Endothelial cell of umbilical vein (primary cell): ENCODE measurements at regions not wholly inside any gene's neighbourhood (a gene's known extent, or its start where the extent isn't known, plus 50 kb on each side); places are given as distances from the start of the nearest gene placed in this dataset.

Source experiments
- BruUV-seq: library from RNA; stranded (reverse); fragments of 400-500 nt; replicated peaks from 2 replicates; lab custom pipeline; 2021; lab: Mats Ljungman, UMichigan
- CTCF ChIA-PET: fragments of 300-600, 350-600 bp; sonication (Branson Sonifier 250); formaldehyde crosslinking; loops from one replicate; lab custom pipeline; 2021; ENCODE audit warnings: antibody characterized with exemption, inconsistent platforms; lab: Charles Lee
- POLR2A ChIA-PET: fragments of 300-600, 350-600 bp; sonication (Branson Sonifier 250); formaldehyde crosslinking; loops from one replicate; lab custom pipeline; 2021; ENCODE audit warnings: antibody characterized with exemption, inconsistent platforms; lab: Charles Lee
- DNase-seq: peaks from one replicate; pipeline ENCODE4 v3.0.0-alpha.2; 2011; ENCODE audit warnings: low read depth, low spot score
- FAIRE-seq: peaks from 2 replicates; lab custom pipeline; 2011; peaks lifted over from hg19 to GRCh38; lab: Jason Lieb, UNC
- H2AFZ ChIP-seq: 2 replicates; pipeline ENCODE4 v1.6.0; 2012; ENCODE audit warnings: low read depth, low read length, control low read depth, inconsistent platforms
- H3K27ac ChIP-seq: 2 replicates; pipeline ENCODE4 v1.5.1; 2011; ENCODE audit warnings: low read depth, mild to moderate bottlenecking, control low read depth, low read length, moderate library complexity; ENCODE audit not compliant: insufficient read depth
- H3K27me3 ChIP-seq, 2 experiments: 2 replicates each; pipeline versions ENCODE4 v1.6.0 to v1.6.1; 2011; ENCODE audit warnings: low read length in 2 of 2, mixed read lengths in 1 of 2; ENCODE audit not compliant: control insufficient read depth in 2 of 2, insufficient read depth in 2 of 2
- H3K36me3 ChIP-seq, 2 experiments: 2 replicates in 1 of 2; 3 replicates in 1 of 2; pipeline ENCODE4 v1.5.1; 2011; ENCODE audit warnings: low read length in 2 of 2, mild to moderate bottlenecking in 1 of 2, moderate library complexity in 1 of 2; ENCODE audit not compliant: control insufficient read depth in 2 of 2, insufficient read depth in 2 of 2; ENCODE audit errors: extremely low read depth in 1 of 2
- H3K4me1 ChIP-seq: 3 replicates; pipeline ENCODE4 v1.5.1; 2011; ENCODE audit warnings: mild to moderate bottlenecking, low read length; ENCODE audit not compliant: control insufficient read depth, insufficient read depth; ENCODE audit errors: extremely low read depth
- H3K4me2 ChIP-seq: 2 replicates; pipeline ENCODE4 v1.6.1; 2011; ENCODE audit warnings: low read length, control low read depth, mixed read lengths; ENCODE audit not compliant: insufficient read depth
- H3K4me3 ChIP-seq, 3 experiments: fragments of 200-600 bp in 1 of 3; sonication (generic), shearing (Covaris generic) in 1 of 3; replicated peaks in 1 of 3; 2 replicates each; pipeline ENCODE4 v1.5.1; 2011 to 2016; ENCODE audit warnings: control low read depth in 3 of 3, low read length in 3 of 3, mild to moderate bottlenecking in 2 of 3, inconsistent platforms in 1 of 3, low read depth in 1 of 3, moderate library complexity in 1 of 3; ENCODE audit not compliant: insufficient read depth in 1 of 3
- H3K79me2 ChIP-seq: 2 replicates; pipeline ENCODE4 v1.6.0; 2012; ENCODE audit warnings: low read length, inconsistent platforms; ENCODE audit not compliant: control insufficient read depth, insufficient read depth
- H3K9ac ChIP-seq: replicated peaks from 2 replicates; pipeline ENCODE3; 2011; ENCODE audit warnings: low read length, control low read depth; ENCODE audit not compliant: insufficient read depth; ENCODE audit errors: extremely low read depth
- H3K9me1 ChIP-seq: replicated peaks from 3 replicates; pipeline ENCODE4 v1.6.0; 2011; ENCODE audit warnings: mild to moderate bottlenecking, low read length; ENCODE audit not compliant: control insufficient read depth, insufficient read depth; ENCODE audit errors: extremely low read depth
- H3K9me3 ChIP-seq: replicated peaks from 2 replicates; pipeline ENCODE4 v1.5.1; 2012; ENCODE audit warnings: low read length, inconsistent platforms; ENCODE audit not compliant: control insufficient read depth, insufficient read depth
- H4K20me1 ChIP-seq: replicated peaks from 2 replicates; pipeline ENCODE3; 2011; ENCODE audit warnings: mild to moderate bottlenecking, low read length; ENCODE audit not compliant: control insufficient read depth, insufficient read depth; ENCODE audit errors: extremely low read depth
- CTCF ChIP-seq, 2 donors: IDR thresholded peaks; 1 replicate in 1 of 2; 2 replicates in 1 of 2; pipeline ENCODE4 v1.5.1; 2011; ENCODE audit warnings: low read length in 2 of 2, mild to moderate bottlenecking in 2 of 2, moderate library complexity in 2 of 2, control low read depth in 1 of 2, inconsistent platforms in 1 of 2, low read depth in 1 of 2; ENCODE audit not compliant: insufficient read depth in 1 of 2; ENCODE audit errors: extremely low read depth in 1 of 2
- EZH2 ChIP-seq: IDR thresholded peaks from 2 replicates; pipeline ENCODE4 v1.6.1; 2012; ENCODE audit warnings: borderline replicate concordance, low read depth, mild to moderate bottlenecking, moderate library complexity, low read length, inconsistent platforms; ENCODE audit not compliant: severe bottlenecking
- FOS ChIP-seq: IDR thresholded peaks from 2 replicates; pipeline ENCODE4 v1.6.1; 2011; ENCODE audit warnings: mild to moderate bottlenecking, low read length, moderate library complexity, borderline replicate concordance; ENCODE audit not compliant: insufficient read depth
- GATA2 ChIP-seq: IDR thresholded peaks from 2 replicates; pipeline ENCODE4 v1.7.0; 2011; ENCODE audit warnings: low read depth, mild to moderate bottlenecking, moderate library complexity, mixed read lengths, low read length; ENCODE audit not compliant: insufficient read length, insufficient read depth
- JUN ChIP-seq: IDR thresholded peaks from 2 replicates; pipeline ENCODE4 v1.6.1; 2011; ENCODE audit warnings: borderline replicate concordance, low read depth; ENCODE audit not compliant: insufficient read length, insufficient read depth
- MYC ChIP-seq: IDR thresholded peaks from one replicate; pipeline ENCODE4 v1.6.1; 2011; ENCODE audit warnings: mild to moderate bottlenecking, low read depth, low read length
- POLR2A ChIP-seq: IDR thresholded peaks from 2 replicates; pipeline ENCODE4 v1.6.1; 2012; ENCODE audit warnings: low read depth, mild to moderate bottlenecking, control low read depth, low read length
- POLR2AphosphoS5 ChIP-seq: IDR thresholded peaks from 2 replicates; pipeline ENCODE4 v1.6.1; 2012; ENCODE audit warnings: low read depth, mild to moderate bottlenecking, control low read depth, low read length, moderate library complexity; ENCODE audit not compliant: insufficient read depth
- dilution Hi-C: fragments of 300-500 bp; cut with MboI; formaldehyde crosslinking; loops from one replicate; pipeline ENCODE4 v1.15.0; 2019; ENCODE audit warnings: low sequenced_read_pairs; ENCODE audit not compliant: extremely low pct_ligation_motif_present
- intact Hi-C: fragments of 100-400 bp; cut with micrococcal nuclease; formaldehyde crosslinking; loops from one replicate; pipeline ENCODE4 v1.10.0; 2022
- TF ChIP-seq, protein P1 (sequence below): IDR thresholded peaks from 2 replicates; pipeline ENCODE4 v1.6.1; 2011; ENCODE audit not compliant: insufficient read depth, insufficient read length

DNA sequence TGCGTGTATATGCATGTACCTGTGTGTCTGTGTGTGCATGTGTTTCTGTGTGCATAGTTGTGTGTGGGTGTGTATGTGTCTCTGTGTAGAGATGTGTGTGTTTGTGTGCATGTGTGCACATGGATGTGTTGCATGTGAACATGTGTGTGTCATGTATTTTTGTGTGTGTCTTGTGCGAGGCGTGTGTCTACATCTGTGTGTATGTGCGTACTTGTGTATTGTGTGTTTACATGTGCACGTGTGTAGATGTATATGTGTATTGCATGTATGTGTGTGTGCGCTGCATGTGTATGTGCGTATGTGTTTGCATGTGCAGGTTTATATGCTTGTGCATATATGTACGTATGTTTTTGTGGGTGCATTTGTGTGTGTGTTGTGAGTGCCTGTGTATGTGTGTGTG, 735.2 kb downstream of the GALR1 start:
- dilution Hi-C loops = no loop called here
- H3K27me3 ChIP-seq = no peaks in the 10 kb centered on the region
- peaks cover 7% of the 10 kb centered on the region for H3K9me3 ChIP-seq
- H4K20me1 ChIP-seq = no peaks in the 10 kb centered on the region
- no peak overlapping the region for H3K27ac ChIP-seq
- H3K9ac ChIP-seq = no peak overlapping the region
- no peaks in the 10 kb centered on the region for H3K79me2 ChIP-seq
- CTCF ChIA-PET = no interaction called here
- FAIRE-seq (no peak), DNase-seq (no peak)
- POLR2A ChIA-PET = no interaction called here
- no peaks in the 10 kb centered on the region for H3K9me1 ChIP-seq
- TF ChIP-seq, protein P1, sequence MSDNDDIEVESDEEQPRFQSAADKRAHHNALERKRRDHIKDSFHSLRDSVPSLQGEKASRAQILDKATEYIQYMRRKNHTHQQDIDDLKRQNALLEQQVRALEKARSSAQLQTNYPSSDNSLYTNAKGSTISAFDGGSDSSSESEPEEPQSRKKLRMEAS = no peak
- no peak for TF ChIP-seq POLR2A
- no peak for TF ChIP-seq POLR2AphosphoS5
- TF ChIP-seq CTCF (IDR thresholded peaks at IDR 0.05; ENCODE audit: extremely low read depth in 1 of 2, insufficient read depth in 1 of 2, low read depth in 1 of 2, low read length in 2 of 2) = no peak
- no peak for TF ChIP-seq FOS
- TF ChIP-seq EZH2 = no peak
- no peak for TF ChIP-seq JUN
- no peak for TF ChIP-seq MYC
- no peak for TF ChIP-seq GATA2
- no peaks in the 10 kb centered on the region for H3K4me1 ChIP-seq
- no peak overlapping the region for H2AFZ ChIP-seq
- intact Hi-C loops = no loop called here
- no peaks in the 10 kb centered on the region for H3K36me3 ChIP-seq
- BruUV-seq = no TSS peak
- no peak overlapping the region for H3K4me2 ChIP-seq
- H3K4me3 ChIP-seq = no peak overlapping the region
